ENCODE measurements at regions not wholly inside any gene's neighbourhood (a gene's known extent, or its start where the extent isn't known, plus 50 kb on each side); places are given as distances from the start of the nearest gene placed in this dataset.

GRCh38 chr2:138942466-138942865, 162.3 kb upstream of the NXPH2 start:
- TF ChIP-seq RXRA (IDR thresholded peaks at IDR 0.05; ENCODE audit: borderline replicate concordance, low read depth) (no peak), NFIC (IDR thresholded peaks at IDR 0.05; ENCODE audit: borderline replicate concordance) (no peak), NRF1 (IDR thresholded peaks at IDR 0.05; ENCODE audit: low read depth, low read length) (no peak), IRF3 (IDR thresholded peaks at IDR 0.05; ENCODE audit: low read depth, low read length) (no peak), CHD2 (IDR thresholded peaks at IDR 0.05; ENCODE audit: low read length, partially characterized antibody) (no peak), GABPA (IDR thresholded peaks at IDR 0.05; ENCODE audit: low read depth) (no peak), JUND (IDR thresholded peaks at IDR 0.05) (no peak), ELF1 (IDR thresholded peaks at IDR 0.05) (no peak), GATA2 (CRISPR knock-in tag; IDR thresholded peaks at IDR 0.05) (no peak), FOXM1 (IDR thresholded peaks at IDR 0.05; ENCODE audit: low read depth) (no peak), MXI1 (IDR thresholded peaks at IDR 0.05; ENCODE audit: low read depth, low read length) (no peak), POLR2AphosphoS5 (IDR thresholded peaks at IDR 0.05; ENCODE audit: low read depth, low read length) (no peak), PBX3 (IDR thresholded peaks at IDR 0.05) (no peak), CTCF (IDR thresholded peaks at IDR 0.05) (no peak), TAF1 (IDR thresholded peaks at IDR 0.05; ENCODE audit: borderline replicate concordance, low read depth, low read length) (no peak), EP300 (IDR thresholded peaks at IDR 0.05; ENCODE audit: borderline replicate concordance in 1 of 2, low read depth in 1 of 2, low read length in 1 of 2) (no peak), MEF2A (IDR thresholded peaks at IDR 0.05; ENCODE audit: borderline replicate concordance, low read depth) (no peak)
- Histone ChIP-seq H3K9ac (no peak overlapping the region), H4K20me1 (ENCODE audit: insufficient read depth) (no peaks in the 10 kb centered on the region), H3K4me3 (ENCODE audit: low read depth in 2 of 2, low read length in 1 of 2) (no peak overlapping the region), H3K4me1 (ENCODE audit: control insufficient read depth in 1 of 2, insufficient read depth in 2 of 2, low read depth in 1 of 2, low read length in 1 of 2) (0 out of 4 replicates have a peak, but pooled peaks cover 0 to under 1% of the 10 kb centered on the region in 2 experiments), H3K27me3 (ENCODE audit: insufficient read depth) (peaks cover 13% of the 10 kb centered on the region; the same call in 1 of the 2 replicates), H3K27ac (ENCODE audit: low read depth in 2 of 2, low read length in 1 of 2) (no peak overlapping the region), H3K79me2 (ENCODE audit: insufficient read depth) (no peaks in the 10 kb centered on the region), H2AFZ (ENCODE audit: low read depth) (no peak overlapping the region), H3K4me2 (no peak overlapping the region), H3F3A (replicated peaks; ENCODE audit: insufficient read depth) (no peaks in the 10 kb centered on the region), H3K9me3 (no peaks in the 10 kb centered on the region), H3K9me2 (no peaks in the 10 kb centered on the region), H3K36me3 (replicated peaks in 1 of 2; ENCODE audit: control insufficient read depth in 1 of 2, insufficient read depth in 2 of 2, low read length in 1 of 2) (no peaks in the 10 kb centered on the region)
- WGBS (ENCODE audit: low lambda C conversion rate) = 38% methylated on average over 4 of the region's 6 CpGs
- no peak for DNase-seq
- ChIA-PET POLR2A (no interaction called here), CTCF (no interaction called here)

Data from SK-N-SH (cell line).